Inflammatory macrophage treated with lipopolysaccharide for 4 hours (primary cell): ENCODE measurements at regions not wholly inside any gene's neighbourhood (a gene's known extent, or its start where the extent isn't known, plus 50 kb on each side); places are given as distances from the start of the nearest gene placed in this dataset.

Source experiments
- DNase-seq: peaks from one replicate; pipeline ENCODE4 v3.0.0-alpha.2; 2020

- DNase-seq: no peak
Observed at GRCh38 chr1:84759756-84760155, 69.5 kb upstream of the SSX2IP start.

GRCh38 chr1:84758968-84759491 lies 68.8 kb upstream of the SSX2IP start:
- DNase-seq: peak; percentile 54

GRCh38 chr1:84758476-84758875 lies 68.2 kb upstream of the SSX2IP start:
- DNase-seq: no peak

GRCh38 chr1:84757301-84757700 lies 67.0 kb upstream of the SSX2IP start:
- no peak for DNase-seq

- DNase-seq: no peak
Observed at GRCh38 chr1:84756455-84757082, 66.3 kb upstream of the SSX2IP start.

- DNase-seq: no peak
Observed at GRCh38 chr1:84756001-84756400, 65.7 kb upstream of the SSX2IP start.

GRCh38 chr1:84755216-84755615 lies 65.0 kb upstream of the SSX2IP start:
- no peak for DNase-seq

GRCh38 chr1:84754386-84754703 lies 64.1 kb upstream of the SSX2IP start:
- no peak for DNase-seq

- DNase-seq: peak; percentile 58
Observed at GRCh38 chr1:84753516-84754385, 63.5 kb upstream of the SSX2IP start.

GRCh38 chr1:84750110-84750730 lies 60.0 kb upstream of the SSX2IP start:
- no peak for DNase-seq

- DNase-seq: no peak
Observed at GRCh38 chr1:84749427-84749826, 59.2 kb upstream of the SSX2IP start.

GRCh38 chr1:84748364-84748763 lies 58.1 kb upstream of the SSX2IP start:
- no peak for DNase-seq

GRCh38 chr1:84745857-84746256 lies 55.6 kb upstream of the SSX2IP start:
- DNase-seq: no peak

- DNase-seq: no peak
Observed at GRCh38 chr1:84743896-84744295, 53.6 kb upstream of the SSX2IP start.

GRCh38 chr1:84742653-84743052 lies 52.4 kb upstream of the SSX2IP start:
- DNase-seq: no peak

GRCh38 chr1:84740050-84740714 lies 49.9 kb upstream of the SSX2IP start:
- no peak for DNase-seq
